ENCODE measurements at regions not wholly inside any gene's neighbourhood (a gene's known extent, or its start where the extent isn't known, plus 50 kb on each side); places are given as distances from the start of the nearest gene placed in this dataset.
A peak's percentile ranks its signal among the peaks of the same experiment; 100 is the strongest.
"Not testable (repeated sequence)": the region's sequence is repeated elsewhere in the genome, so short reads cannot be mapped to it uniquely, and the experiment has no call there.

DNA sequence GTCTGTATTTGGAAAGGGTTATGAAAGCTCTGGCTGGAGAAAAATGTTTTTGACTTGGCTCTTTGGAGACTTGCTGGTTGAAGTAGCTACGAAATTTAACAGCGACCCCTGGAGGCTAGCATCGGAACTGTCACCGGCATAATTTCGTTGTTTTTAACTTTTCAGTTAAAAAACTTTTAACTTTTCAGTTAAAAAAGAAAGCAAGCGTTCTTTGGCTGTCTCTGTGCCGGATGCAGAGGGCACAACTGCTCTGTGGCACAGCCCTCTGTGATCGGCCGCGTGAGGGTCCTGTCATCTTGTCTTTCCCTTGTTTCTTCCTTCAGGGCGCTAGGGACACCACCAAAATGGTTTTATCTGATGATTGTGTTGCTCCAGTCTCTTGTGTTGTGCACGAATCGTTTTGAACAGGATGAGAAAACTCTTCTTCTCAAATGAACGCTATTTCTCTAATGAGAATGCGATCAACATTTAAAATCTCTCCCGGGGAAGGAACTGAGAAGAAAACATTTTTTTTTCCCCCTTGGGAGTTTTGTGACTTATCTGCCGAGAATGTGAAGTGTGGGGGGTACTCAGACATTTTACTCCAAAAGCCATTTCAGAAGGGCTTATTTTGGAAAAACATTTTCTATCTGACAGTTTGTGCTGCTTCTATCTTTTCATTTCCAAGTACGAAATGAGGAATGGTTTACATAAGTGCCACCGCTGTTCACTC is 57.1 kb downstream of the ADCYAP1 start:
- peak; percentile 64 for DNase-seq

DNA sequence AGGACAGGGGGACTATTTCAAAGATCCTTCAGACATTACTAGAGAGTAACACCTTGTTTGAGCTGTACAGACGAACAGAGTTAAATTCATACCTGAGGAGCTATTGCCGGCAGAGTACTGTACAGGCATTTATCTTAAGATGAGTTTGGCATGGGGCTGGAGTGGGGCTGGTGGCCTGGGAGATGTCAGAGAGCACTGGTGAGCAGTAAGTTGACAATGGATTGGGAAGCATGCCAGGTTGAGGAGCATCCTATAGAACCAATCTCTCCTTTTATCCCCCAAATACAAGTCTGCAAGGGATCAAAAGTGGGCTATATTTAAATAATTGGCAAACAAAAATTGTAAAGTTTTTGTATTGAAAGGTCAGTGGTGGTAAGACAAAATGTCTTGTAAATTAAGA is 58.6 kb downstream of the ADCYAP1 start:
- DNase-seq: no peak

DNA sequence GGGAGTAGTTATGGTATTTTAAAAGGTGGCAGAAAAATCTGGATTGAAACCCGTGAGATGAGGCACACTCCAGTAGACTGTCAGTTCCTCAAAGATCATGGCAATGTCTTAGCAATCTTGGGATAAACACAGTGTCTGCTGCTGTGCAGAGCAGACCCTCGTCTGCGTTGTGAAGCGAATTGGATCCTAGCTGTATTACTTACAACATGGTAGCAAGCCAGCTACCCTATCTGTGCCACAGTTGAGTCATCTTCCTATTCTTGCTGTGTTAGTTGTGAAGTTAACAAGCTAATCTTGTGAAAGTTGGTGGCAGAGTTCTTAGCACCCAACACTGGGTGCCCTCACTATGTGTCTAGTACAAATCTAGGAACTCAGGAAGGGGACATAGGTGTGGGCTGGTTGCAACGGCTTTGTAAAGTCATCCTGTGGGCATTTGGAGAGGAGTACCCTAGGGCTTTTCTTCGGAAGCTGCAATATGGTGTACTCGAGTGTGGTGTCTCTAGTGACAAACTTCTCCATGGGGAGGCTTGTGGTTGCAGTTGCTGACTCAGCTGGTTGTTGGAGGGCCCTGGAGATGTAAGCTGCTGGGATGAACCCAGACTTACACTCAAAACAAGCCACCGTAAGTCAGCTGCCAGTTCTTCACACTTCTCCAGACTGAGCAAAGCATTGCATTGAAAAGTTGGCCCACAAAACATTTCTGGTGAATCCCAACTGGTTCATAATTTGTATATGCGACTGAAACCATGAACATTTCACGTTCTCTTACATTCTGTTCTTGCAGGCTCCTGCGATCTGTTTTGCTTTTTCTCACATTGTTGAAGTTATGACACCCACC is 61.5 kb downstream of the ADCYAP1 start:
- DNase-seq: no peak

DNA sequence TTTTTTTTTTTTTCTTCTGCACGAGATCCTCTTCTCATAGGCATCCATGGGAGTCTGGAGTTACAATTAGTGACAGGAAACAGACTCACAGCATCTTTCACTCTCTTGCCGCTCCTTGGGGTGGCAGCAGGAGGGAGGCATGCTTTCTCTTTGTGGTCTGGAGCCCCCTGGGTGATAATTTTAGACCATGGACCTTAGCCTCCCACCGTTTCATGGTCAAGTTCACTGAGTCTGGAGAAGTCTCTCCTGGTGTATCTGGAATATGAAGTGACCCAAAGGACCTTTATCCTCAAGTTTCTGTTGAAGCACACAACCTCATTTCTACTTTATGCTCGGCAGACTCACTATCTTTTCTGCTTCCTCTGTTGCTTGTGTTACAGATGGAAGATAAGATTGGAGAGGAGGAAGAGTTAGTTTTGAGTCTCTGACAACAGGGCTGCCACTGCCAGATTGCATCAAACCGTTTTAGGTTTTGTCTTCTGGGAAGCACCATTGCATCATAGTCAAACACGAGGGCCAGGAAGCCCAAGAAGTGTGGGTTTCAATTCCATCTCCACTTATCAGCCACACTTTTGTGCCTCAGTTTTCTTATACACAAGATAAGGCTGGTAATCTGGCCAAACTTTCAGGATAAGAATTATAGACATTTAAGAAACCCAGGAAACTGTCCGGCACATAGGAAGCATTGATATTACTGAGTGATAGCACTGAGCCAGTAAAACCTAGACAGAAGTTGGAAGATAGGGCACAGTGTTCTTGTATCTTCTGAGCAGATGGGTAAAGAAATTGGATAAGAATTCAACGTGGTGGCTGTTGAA is 62.3 kb downstream of the ADCYAP1 start:
- no peak for DNase-seq

DNA sequence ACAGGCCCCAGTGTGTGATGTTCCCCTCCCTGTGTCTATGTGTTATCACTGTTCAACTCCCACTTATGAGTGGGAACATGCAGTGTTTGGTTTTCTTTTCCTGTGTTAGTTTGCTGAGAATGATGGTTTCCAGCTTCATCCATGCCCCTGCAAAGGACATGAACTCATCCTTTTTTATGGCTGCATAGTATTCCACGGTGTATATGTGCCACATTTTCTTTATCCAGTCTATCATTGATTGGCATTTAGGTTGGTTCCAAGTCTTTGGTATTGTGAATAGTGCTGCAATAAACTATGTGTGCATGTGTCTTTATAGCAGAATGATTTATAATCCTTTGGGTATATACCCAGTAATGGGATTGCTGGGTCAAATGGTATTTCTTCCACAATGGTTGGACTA is 64.2 kb downstream of the ADCYAP1 start:
- not testable (repeated sequence) for DNase-seq

DNA sequence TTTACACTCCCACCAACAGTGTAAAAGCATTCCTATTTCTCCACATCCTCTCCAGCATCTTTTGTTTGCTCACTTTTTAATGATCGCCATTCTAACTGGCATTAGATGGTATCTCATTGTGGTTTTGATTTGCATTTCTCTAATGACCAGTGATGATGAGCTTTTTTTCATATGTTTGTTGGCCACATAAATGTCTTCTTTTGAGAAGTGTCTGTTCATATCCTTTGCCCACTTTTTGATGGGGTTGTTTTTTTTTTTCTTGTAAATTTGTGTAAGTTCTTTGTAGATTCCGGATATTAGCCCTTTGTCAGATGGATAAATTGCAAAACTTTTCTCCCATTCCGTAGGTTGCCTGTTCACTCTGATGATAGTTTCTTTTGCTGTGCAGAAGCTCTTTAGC is 64.6 kb downstream of the ADCYAP1 start:
- DNase-seq: not testable (repeated sequence)

DNA sequence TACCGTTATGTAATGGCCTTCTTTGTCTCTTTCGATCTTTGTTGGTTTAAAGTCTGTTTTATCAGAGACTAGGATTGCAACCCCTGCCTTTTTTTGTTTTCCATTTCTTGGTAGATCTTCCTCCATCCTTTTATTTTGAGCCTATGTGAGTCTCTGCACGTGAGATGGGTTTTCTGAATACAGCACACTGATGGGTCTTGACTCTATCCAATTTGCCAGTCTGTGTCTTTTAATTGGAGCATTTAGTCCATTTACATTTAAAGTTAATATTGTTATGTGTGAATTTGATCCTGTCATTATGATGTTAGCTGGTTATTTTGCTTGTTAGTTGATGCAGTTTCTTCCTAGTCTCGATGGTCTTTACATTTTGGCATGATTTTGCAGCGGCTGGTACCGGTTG is 69.9 kb downstream of the ADCYAP1 start:
- DNase-seq: not testable (repeated sequence)

DNA sequence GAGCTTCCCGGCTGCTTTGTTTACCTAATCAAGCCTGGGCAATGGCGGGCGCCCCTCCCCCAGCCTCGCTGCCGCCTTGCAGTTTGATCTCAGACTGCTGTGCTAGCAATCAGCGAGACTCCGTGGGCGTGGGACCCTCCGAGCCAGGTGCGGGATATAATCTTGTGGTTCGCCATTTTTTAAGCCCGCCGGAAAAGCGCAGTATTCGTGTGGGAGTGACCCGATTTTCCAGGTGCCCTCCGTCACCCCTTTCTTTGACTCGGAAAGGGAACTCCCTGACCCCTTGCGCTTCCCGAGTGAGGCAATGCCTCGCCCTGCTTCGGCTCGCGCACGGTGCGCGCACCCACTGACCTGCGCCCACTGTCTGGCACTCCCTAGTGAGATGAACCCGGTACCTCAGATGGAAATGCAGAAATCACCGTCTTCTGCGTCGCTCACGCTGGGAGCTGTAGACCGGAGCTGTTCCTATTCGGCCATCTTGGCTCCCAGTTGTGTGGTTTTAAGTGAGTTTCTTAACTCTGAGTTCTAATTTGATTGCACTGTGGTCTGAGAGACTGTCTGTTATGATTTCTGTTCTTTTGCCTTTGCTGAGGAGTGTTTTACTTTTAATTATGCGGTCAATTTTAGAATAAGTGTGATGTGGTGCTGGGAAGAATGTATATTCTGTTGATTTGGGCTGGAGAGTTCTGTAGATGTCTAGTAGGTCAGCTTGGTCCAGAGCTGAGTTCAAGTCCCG is 71.9 kb downstream of the ADCYAP1 start:
- not testable (repeated sequence) for DNase-seq

DNA sequence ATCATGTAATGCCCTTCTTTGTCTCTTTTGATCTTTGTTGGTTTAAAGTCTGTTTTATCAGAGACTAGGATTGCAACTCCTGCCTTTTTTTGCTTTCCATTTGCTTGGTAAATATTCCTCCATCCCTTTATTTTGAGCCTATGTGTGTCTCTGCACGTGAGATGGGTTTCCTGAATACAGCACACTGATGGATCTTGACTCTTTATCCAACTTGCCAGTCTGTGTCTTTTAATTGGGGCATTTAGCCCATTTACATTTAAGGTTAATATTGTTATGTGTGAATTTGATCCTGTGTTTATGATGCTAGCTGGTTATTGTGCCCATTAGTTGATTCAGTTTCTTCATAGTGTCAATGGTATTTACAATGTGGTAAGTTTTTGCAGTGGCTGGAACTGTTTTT is 72.7 kb downstream of the ADCYAP1 start:
- DNase-seq: not testable (repeated sequence)

DNA sequence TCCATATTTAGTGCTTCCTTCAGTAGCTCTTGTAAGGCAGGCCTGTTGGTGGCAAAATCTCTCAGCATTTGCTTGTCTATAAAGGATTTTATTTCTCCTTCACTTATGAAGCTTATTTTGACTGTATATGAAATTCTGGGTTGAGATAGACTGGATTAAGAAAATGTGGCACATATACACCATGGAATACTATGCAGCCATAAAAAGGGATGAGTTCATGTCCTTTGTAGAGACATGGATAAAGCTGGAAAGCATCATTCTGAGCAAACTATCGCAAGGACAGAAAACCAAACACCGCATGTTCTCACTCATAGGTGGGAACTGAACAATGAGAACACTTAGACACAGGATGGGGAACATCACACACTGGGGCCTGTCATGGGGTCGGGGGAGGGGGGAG is 73.1 kb downstream of the ADCYAP1 start:
- not testable (repeated sequence) for DNase-seq

DNA sequence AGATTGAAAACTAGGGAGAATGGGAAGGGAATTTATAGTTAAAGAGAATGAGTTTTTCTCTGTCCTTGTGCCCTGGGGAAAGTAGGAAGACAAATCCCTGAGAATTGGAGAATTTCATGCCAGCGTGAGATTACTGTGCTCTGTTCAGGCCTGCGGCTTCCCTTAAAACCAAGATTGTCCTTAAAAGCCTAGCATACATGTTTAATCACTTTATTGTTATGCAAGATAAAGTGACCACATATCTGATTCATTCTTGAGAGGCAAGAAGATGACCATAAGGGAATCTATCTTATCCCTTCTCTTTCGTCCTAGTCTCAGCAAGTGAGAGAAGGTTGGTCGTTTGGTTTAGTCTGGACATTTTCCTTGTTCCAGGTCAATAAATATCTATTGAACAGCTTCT is 75.9 kb downstream of the ADCYAP1 start:
- DNase-seq: no peak

DNA sequence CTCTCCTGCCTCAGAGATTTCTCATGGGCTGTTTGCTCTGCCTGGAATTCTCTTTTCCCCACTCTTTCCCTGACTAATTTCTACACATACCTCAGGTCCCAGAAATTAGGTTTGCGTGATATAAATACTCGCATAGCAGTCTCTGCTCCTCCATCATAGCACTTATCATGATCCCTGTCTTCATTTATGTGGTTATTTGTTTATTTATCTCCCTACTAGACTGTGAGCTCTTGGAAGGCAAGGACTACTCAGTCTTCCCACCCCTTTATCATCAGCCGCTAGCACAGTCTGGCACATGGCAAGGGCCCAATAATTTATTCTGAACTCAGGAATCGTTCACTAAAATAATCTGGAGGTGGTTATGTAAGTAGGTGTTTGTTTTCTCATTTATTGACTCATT is 79.3 kb downstream of the ADCYAP1 start:
- no peak for DNase-seq

DNA sequence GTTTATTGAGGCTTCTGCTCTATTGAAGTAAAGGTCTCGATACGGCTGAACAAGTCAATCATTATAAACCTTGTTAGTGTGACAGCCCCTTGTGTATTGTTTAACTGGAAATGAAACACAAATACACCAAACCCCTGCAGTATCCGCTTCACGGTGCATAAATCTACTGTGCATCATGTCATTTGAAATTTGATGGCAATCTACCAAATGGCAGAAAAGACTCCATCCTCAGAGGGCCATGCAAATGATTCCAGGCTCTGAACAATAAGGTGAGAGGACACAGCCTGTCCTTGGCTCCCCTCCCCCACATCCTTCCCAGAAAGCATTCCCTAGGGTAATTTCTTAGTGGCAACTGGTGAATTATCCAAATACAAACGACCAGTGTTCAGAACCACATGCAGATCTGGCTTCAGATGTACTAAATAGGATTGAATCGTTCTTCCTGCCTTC is 80.6 kb downstream of the ADCYAP1 start:
- DNase-seq: no peak

DNA sequence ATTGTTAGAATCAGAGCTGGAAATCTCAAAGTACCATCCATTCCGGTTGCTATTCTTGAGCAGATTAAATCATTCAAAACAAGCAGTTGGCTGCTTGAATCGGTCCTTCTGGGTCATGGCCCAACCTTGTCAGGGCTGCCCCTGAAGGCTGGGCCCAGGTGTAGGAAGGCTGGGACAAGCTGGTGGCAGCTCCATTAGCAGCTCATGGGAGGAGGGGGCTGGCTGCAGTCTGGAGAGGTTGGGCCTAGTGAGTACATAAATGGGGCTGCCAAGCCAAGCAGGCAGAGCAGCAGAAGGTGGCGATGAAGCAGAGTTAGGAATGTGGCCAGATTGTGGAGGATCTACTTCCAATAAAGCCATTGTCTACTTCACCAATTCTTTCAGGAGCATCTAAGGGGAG is 81.4 kb downstream of the ADCYAP1 start:
- no peak for DNase-seq

DNA sequence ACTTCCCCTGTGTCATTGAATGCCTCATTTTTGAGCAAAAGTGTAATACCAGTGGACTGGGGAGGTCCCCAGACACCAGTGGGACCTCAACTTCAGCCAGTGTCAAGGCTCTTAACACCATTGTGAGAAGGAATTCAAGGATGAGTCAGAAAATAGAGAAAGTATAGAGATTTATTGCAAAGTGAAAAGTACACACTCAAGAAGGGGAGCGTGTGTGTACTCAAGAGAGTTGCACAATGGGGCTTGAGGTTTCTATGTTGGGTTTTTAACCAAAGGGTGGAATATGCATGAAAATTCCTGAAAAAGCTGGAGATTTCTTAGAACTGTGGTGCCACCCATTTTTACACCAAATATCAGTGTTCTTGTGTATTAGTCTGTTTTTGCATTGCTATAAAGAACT is 81.9 kb downstream of the ADCYAP1 start:
- DNase-seq: no peak

DNA sequence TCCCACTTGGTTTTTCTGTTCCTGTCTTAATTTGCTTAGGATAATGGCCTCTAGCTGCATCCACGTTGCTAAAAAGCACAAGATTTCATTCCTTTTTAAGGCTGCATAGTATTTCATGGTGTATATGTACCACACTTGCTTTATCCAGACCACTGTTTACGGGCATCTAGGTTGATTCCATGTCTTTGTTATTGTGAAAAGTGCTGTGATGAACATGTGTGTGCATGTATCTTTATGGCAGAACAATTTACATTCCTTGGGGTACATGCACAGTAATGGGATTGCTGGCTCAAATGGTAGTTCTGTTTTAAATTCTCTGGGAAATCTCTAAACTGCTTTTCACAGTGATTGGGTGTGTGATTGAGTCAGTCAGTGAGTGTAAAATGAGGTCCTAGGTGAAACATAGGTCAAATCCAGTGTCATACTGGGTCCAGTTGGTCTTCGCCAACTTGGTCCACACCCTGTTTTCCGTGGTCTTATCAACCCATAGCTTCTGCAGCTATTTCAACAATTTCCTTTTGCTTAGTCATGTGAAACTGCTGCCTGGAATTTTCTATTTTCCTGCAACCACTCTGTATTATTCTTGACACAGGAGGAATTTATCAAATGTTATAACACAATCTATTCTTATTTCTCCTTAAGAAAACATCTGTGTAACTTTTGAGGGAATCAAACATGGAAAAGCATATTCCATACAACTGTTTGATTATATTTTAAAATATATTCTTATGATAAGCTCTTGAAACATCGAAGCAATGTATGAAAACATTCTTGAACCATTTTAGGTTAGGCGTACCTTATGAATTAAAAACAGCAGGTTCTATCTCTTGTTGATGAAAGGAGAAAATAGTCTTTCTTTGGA is 82.9 kb downstream of the ADCYAP1 start:
- peak; percentile 50 for DNase-seq

DNA sequence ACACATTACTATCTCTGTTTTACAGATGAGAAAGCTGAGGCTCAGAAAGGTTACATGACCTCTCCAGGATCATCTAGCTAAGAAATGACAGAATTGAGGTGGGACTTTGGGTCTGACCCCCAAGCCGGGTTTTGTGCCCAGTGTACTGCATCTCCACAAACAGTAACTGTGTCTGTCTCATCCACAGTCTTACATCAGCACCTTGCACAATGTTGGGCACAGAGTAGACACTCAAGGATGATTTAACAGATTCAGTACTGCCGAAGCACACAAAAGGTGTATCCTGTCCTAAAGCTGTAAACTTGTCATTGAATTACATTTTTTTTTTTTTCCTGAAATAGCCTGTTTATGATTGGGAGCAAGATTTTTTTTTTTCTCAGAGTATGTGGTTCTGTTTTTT is 84.8 kb downstream of the ADCYAP1 start:
- DNase-seq: no peak

DNA sequence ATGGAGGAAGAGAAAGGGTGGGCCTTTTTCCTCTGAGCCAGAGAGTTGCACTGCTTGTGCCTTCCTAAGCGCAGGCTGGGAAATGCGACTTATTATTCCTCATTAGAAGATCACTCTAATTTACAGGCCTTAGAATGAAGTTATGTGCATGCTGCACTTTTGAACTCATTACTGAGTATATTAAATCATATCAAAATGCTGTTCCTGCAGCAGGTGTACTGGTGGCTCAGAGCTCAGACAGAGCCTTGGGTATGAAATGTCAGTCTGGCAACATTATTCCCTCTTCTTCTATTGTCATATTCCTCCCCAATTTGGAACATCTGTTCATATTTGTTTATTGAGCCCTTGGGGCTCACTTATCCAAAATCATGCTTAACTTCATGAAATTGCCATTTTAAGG is 85.5 kb downstream of the ADCYAP1 start:
- no peak for DNase-seq

DNA sequence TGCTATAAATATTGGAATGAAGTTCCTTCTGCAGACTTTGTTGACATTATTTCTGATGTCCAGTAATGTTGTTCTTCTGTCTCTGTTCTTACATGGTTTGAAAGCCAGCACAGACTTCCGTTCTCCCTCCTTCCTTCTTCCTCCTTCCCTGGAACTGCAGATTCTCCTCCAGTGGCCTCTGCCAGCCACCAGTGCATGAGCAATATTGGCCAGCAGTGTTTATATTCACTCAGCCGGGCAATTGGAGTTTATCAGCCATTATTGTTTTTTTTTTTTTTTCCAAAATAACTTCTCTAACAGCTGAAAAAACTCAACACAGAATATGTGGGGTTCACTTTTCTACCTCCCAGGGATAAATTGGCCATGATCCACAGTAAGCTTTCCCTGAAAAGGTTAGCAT is 86.8 kb downstream of the ADCYAP1 start:
- DNase-seq: peak; percentile 4

DNA sequence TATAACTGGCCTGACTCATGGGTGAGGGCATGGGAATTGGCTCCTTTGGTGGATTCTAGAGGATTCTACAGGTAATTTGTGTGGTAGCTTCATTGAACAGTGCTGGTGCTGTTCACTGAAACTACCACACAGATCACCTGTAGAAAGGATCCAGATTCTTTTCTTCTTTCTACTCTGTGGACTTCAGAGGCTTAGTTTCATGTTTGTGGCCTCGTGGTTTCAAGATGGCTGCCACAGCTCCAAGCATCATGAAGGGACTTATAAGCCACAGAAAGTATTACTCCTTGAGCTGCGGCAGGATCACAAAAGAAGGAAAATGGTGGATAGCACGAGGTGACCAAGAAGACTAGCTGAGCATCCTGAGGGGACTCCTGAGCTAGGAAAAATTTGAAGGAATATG is 88.9 kb downstream of the ADCYAP1 start:
- no peak for DNase-seq

DNA sequence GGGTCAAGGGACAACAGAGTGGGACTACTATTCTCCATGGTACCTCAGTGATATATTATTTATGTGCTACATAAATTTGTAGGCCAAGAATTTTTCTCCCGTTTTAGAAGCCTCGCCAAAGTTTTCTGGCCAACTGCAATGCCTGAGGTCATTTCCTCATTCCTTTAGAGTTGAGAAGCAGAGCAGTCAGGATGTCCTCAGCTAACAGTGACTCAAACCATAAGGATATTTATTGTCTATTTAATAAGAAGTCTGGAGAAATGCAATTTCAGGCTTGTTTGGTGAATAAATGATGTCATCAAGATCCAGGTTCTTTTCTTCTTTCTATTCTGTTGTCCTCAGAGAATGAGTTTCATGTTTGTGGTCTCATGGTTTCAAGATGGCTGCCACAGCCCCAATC is 91.0 kb downstream of the ADCYAP1 start:
- DNase-seq: peak; percentile 60

DNA sequence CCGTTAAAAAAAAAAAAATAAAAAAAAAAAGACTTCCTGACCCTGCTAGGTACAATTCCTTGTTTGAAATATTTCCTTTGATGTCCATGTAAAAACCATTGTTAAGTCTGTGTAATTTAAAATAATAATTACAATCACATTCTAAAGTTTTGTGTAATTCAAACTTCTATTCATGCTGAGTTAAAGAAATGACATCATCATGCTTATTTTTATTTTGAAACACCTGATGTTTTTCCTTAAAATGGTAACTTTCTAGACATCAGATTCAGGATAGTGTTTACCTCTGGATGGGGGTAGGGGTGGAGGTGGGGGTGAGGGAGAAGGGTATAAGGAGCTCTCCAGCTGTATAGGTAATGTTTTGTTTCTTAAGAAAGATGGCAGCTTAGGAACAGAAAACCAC is 92.8 kb downstream of the ADCYAP1 start:
- DNase-seq: no peak

Measured in dermis blood vessel endothelial cell (primary cell).